HepG2 (cell line): ENCODE measurements at regions not wholly inside any gene's neighbourhood (a gene's known extent, or its start where the extent isn't known, plus 50 kb on each side); places are given as distances from the start of the nearest gene placed in this dataset.

Experiments
- ATAC-seq: fragments of 200-7000 bp; cut with Tn5 transposase; 3 replicates; pipeline ENCODE4 v1.9.1; 2020; ENCODE audit warnings: mild to moderate bottlenecking, moderate library complexity
- BruUV-seq: library from RNA; stranded (reverse); fragments of 400-500 nt; replicated peaks from 2 replicates; lab custom pipeline; 2021; lab: Mats Ljungman, UMichigan
- CTCF ChIA-PET: fragments of 300-600 bp; formaldehyde crosslinking; extraction: SDS; loops from one replicate; lab custom pipeline; 2021; ENCODE audit warnings: low total read pairs, inconsistent platforms, low intra/inter-chr PET ratio; lab: Yijun Ruan, JAX
- POLR2A ChIA-PET: fragments of 350-600 bp; sonication (Branson Sonifier 250); formaldehyde crosslinking; loops from one replicate; lab custom pipeline; 2020; ENCODE audit warnings: antibody characterized with exemption, inconsistent platforms; lab: Yijun Ruan, JAX
- DNase-seq: peaks from one replicate; pipeline ENCODE4 v3.0.0-alpha.2; 2015; ENCODE audit warnings: low spot score
- FAIRE-seq: peaks from 3 replicates; lab custom pipeline; 2011; peaks lifted over from hg19 to GRCh38; lab: Jason Lieb, UNC
- H2AFZ ChIP-seq: one replicate; pipeline ENCODE4 v1.6.1; 2011; ENCODE audit warnings: low read length, inconsistent platforms
- H3K27ac ChIP-seq: fragments of 300-600 bp; 3 replicates; pipeline ENCODE4 v1.8.0; 2011; ENCODE audit warnings: mixed run types, mild to moderate bottlenecking, mixed read lengths, low read length, inconsistent platforms; ENCODE audit not compliant: insufficient read depth; ENCODE audit errors: extremely low read length
- H3K27me3 ChIP-seq, 2 experiments: fragments of 200-600 bp in 1 of 2; 2 replicates in 1 of 2; 3 replicates in 1 of 2; pipeline versions ENCODE4 v1.6.0 to v1.8.0; 2011; ENCODE audit warnings: low read length in 2 of 2, mild to moderate bottlenecking in 2 of 2, moderate library complexity in 2 of 2, inconsistent platforms in 1 of 2; ENCODE audit not compliant: insufficient read depth in 2 of 2, control insufficient read depth in 1 of 2
- H3K36me3 ChIP-seq, 2 experiments: fragments of 200-600 bp in 1 of 2; replicated peaks in 1 of 2; 2 replicates in 1 of 2; 3 replicates in 1 of 2; pipeline versions ENCODE4 v1.5.1 to v1.8.0; 2011; ENCODE audit warnings: low read length in 2 of 2, inconsistent platforms in 1 of 2; ENCODE audit not compliant: insufficient read depth in 2 of 2, control insufficient read depth in 1 of 2
- H3K4me1 ChIP-seq: 2 replicates; pipeline ENCODE4 v1.5.1; 2012; ENCODE audit warnings: low read length, inconsistent platforms; ENCODE audit not compliant: insufficient read depth
- H3K4me2 ChIP-seq: 2 replicates; pipeline ENCODE4 v1.6.0; 2011; ENCODE audit warnings: low read depth, low read length, inconsistent platforms
- H3K4me3 ChIP-seq, 3 experiments: fragments of 200-600 bp in 1 of 3; sonication (generic), shearing (Covaris generic) in 1 of 3; replicated peaks in 1 of 3; 2 replicates each; pipeline ENCODE4 v1.5.1; 2011 to 2016; ENCODE audit warnings: low read length in 3 of 3, inconsistent platforms in 2 of 3, low read depth in 2 of 3, mild to moderate bottlenecking in 2 of 3, control low read depth in 1 of 3, mixed read lengths in 1 of 3; ENCODE audit not compliant: insufficient read depth in 1 of 3
- H3K79me2 ChIP-seq: one replicate; pipeline ENCODE4 v1.6.1; 2011; ENCODE audit warnings: low read length, inconsistent platforms; ENCODE audit not compliant: insufficient read depth
- H3K9ac ChIP-seq: 2 replicates; pipeline ENCODE4 v1.6.0; 2011; ENCODE audit warnings: mild to moderate bottlenecking, low read depth, low read length, inconsistent platforms; ENCODE audit not compliant: insufficient read depth
- H3K9me3 ChIP-seq: 2 replicates; pipeline ENCODE4 v1.5.1; 2012; ENCODE audit warnings: mild to moderate bottlenecking, low read length
- H4K20me1 ChIP-seq: 2 replicates; pipeline ENCODE4 v1.6.0; 2011; ENCODE audit warnings: inconsistent platforms, mild to moderate bottlenecking, low read length, moderate library complexity; ENCODE audit not compliant: insufficient read depth
- ELF3 ChIP-seq: IDR thresholded peaks from 2 replicates; pipeline ENCODE4 v1.6.1; 2016; ENCODE audit warnings: missing genetic modification reagents, missing compliant biosample characterization
- HDAC6 ChIP-seq: fragments of 200-600 bp; sonication (generic); IDR thresholded peaks from 2 replicates; pipeline ENCODE4 v1.7.0; 2017; ENCODE audit warnings: mild to moderate bottlenecking, antibody characterized with exemption, low read length, low read depth
- MTERF4 ChIP-seq: sonication (generic); formaldehyde crosslinking; IDR thresholded peaks from 2 replicates; pipeline ENCODE4 v1.8.0; 2023; ENCODE audit warnings: mild to moderate bottlenecking, missing genetic modification reagents
- ZNF776 ChIP-seq: sonication (generic); formaldehyde crosslinking; IDR thresholded peaks from 2 replicates; pipeline ENCODE4 v1.4.0; 2020; ENCODE audit warnings: mild to moderate bottlenecking, missing genetic modification reagents
- WGBS: methylation state at CpG from one replicate; pipeline ENCODE4 v1.1.6; 2017; ENCODE audit warnings: low lambda C conversion rate; 5-methylcytosine and 5-hydroxymethylcytosine counted together
- in situ Hi-C: cut with HindIII; loops from 2 replicates; pipeline ENCODE4 v1.10.0; 2017; ENCODE audit warnings: low pct_unique_long_range_greater_than_20kb; ENCODE audit not compliant: extremely low pct_ligation_motif_present
- intact Hi-C: fragments of 100-400 bp; cut with micrococcal nuclease; formaldehyde crosslinking; loops from one replicate; pipeline ENCODE4 v1.10.0; 2022; ENCODE audit not compliant: unreplicated experiment
- TF ChIP-seq, protein P1 (sequence below): fragments of 450-650 bp; IDR thresholded peaks from 2 replicates; pipeline ENCODE4 v1.6.1; 2016
- TF ChIP-seq, protein P2 (sequence below): sonication (generic); formaldehyde crosslinking; IDR thresholded peaks from 2 replicates; pipeline ENCODE4 v1.5.0; 2020; ENCODE audit warnings: missing genetic modification reagents

GRCh38 chr2:16852651-16853050 is 187.0 kb upstream of the CYRIA start:
- no peak overlapping the region for H3K4me3 ChIP-seq
- no peaks in the 10 kb centered on the region for H3K36me3 ChIP-seq
- no peak overlapping the region for H3K9ac ChIP-seq
- TF ChIP-seq HDAC6 (no peak), ELF3 (no peak)
- TF ChIP-seq, protein P1, sequence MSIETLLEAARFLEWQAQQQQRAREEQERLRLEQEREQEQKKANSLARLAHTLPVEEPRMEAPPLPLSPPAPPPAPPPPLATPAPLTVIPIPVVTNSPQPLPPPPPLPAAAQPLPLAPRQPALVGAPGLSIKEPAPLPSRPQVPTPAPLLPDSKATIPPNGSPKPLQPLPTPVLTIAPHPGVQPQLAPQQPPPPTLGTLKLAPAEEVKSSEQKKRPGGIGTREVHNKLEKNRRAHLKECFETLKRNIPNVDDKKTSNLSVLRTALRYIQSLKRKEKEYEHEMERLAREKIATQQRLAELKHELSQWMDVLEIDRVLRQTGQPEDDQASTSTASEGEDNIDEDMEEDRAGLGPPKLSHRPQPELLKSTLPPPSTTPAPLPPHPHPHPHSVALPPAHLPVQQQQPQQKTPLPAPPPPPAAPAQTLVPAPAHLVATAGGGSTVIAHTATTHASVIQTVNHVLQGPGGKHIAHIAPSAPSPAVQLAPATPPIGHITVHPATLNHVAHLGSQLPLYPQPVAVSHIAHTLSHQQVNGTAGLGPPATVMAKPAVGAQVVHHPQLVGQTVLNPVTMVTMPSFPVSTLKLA, result peak; percentile 74
- no peak overlapping the region for H3K4me2 ChIP-seq
- ChIA-PET CTCF (no interaction called here), POLR2A (no interaction called here)
- no peak overlapping the region for H2AFZ ChIP-seq
- H3K27me3 ChIP-seq, result no peaks in the 10 kb centered on the region
- WGBS, result 30% methylated on average over 2 of the region's 2 CpGs
- FAIRE-seq, result no peak
- no peak for ATAC-seq
- in situ Hi-C loops, result no loop called here
- no peak for DNase-seq
- no peaks in the 10 kb centered on the region for H4K20me1 ChIP-seq
- no peak overlapping the region for H3K27ac ChIP-seq
- intact Hi-C loops, result no loop called here
- BruUV-seq, result no TSS peak
- no peaks in the 10 kb centered on the region for H3K79me2 ChIP-seq
- H3K9me3 ChIP-seq, result no peaks in the 10 kb centered on the region
- no peaks in the 10 kb centered on the region for H3K4me1 ChIP-seq

GRCh38 chr2:16851126-16851525 is 185.5 kb upstream of the CYRIA start:
- H3K4me2 ChIP-seq, result no peak overlapping the region
- in situ Hi-C loops, result no loop called here
- H2AFZ ChIP-seq, result no peak overlapping the region
- FAIRE-seq, result no peak
- TF ChIP-seq ZNF776, result no peak
- no peak for TF ChIP-seq MTERF4
- TF ChIP-seq, protein P2, sequence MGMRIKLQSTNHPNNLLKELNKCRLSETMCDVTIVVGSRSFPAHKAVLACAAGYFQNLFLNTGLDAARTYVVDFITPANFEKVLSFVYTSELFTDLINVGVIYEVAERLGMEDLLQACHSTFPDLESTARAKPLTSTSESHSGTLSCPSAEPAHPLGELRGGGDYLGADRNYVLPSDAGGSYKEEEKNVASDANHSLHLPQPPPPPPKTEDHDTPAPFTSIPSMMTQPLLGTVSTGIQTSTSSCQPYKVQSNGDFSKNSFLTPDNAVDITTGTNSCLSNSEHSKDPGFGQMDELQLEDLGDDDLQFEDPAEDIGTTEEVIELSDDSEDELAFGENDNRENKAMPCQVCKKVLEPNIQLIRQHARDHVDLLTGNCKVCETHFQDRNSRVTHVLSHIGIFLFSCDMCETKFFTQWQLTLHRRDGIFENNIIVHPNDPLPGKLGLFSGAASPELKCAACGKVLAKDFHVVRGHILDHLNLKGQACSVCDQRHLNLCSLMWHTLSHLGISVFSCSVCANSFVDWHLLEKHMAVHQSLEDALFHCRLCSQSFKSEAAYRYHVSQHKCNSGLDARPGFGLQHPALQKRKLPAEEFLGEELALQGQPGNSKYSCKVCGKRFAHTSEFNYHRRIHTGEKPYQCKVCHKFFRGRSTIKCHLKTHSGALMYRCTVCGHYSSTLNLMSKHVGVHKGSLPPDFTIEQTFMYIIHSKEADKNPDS (CRISPR knock-in tag), result no peak
- TF ChIP-seq, all 625 proteins: peak for 0
- BruUV-seq, result no TSS peak
- DNase-seq (no peak), ATAC-seq (no peak)
- H3K9me3 ChIP-seq, result no peaks in the 10 kb centered on the region
- no peaks in the 10 kb centered on the region for H3K27me3 ChIP-seq
- no peak overlapping the region for H3K4me3 ChIP-seq
- H3K27ac ChIP-seq, result no peak overlapping the region
- no peak overlapping the region for H3K9ac ChIP-seq
- H3K79me2 ChIP-seq, result no peaks in the 10 kb centered on the region
- no peaks in the 10 kb centered on the region for H3K4me1 ChIP-seq
- intact Hi-C loops, result no loop called here
- no peaks in the 10 kb centered on the region for H3K36me3 ChIP-seq
- ChIA-PET POLR2A (no interaction called here), CTCF (no interaction called here)
- no peaks in the 10 kb centered on the region for H4K20me1 ChIP-seq
